ENCODE measurements at regions not wholly inside any gene's neighbourhood (a gene's known extent, or its start where the extent isn't known, plus 50 kb on each side); places are given as distances from the start of the nearest gene placed in this dataset.
"Not testable (repeated sequence)": the region's sequence is repeated elsewhere in the genome, so short reads cannot be mapped to it uniquely, and the experiment has no call there.

DNA sequence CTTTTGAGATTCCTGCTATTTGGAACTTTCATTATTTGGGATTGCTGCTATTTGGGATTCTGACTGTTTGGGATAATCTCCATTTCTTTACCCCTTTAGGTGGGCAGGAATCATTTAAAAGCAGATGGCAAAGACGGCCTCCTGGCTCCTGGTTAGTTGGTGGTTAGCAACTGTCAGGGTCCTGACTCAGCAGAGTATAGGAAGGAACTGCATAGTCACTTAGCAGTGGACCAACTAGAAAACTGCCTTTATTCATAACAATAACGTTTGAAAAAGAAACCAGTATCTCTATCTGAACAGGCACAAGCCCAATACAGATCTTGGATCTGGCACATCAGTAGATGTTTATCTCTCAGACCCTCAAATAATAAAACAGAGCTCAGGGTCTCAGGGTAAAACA, 469.7 kb upstream of the FGF16 start:
- H3K4me3 ChIP-seq (ENCODE audit: low read length): no peak overlapping the region
- no peaks in the 10 kb centered on the region for H3K36me3 ChIP-seq (ENCODE audit: control insufficient read depth, insufficient read depth, low read length)
- H3K9me3 ChIP-seq (replicated peaks; ENCODE audit: control insufficient read depth, low read depth, low read length): no peaks in the 10 kb centered on the region
- no peak for DNase-seq
- H3K27me3 ChIP-seq (ENCODE audit: control insufficient read depth, insufficient read depth, low read length): no peaks in the 10 kb centered on the region
- WGBS (ENCODE audit: insufficient coverage): no CpG with 5 or more reads among the region's 2 CpGs
- no peaks in the 10 kb centered on the region for H3K4me1 ChIP-seq (ENCODE audit: control insufficient read depth, insufficient read depth, low read length)
- H3K27ac ChIP-seq (ENCODE audit: low read length): no peak overlapping the region

- peaks cover 3% of the 10 kb centered on the region for H3K9me3 ChIP-seq (replicated peaks; ENCODE audit: control insufficient read depth, low read depth, low read length)
- H3K36me3 ChIP-seq (ENCODE audit: control insufficient read depth, insufficient read depth, low read length): no peaks in the 10 kb centered on the region
- H3K27me3 ChIP-seq (ENCODE audit: control insufficient read depth, insufficient read depth, low read length): no peaks in the 10 kb centered on the region
- no CpG with 5 or more reads among the region's 4 CpGs for WGBS (ENCODE audit: insufficient coverage)
- DNase-seq: no peak
- H3K4me1 ChIP-seq (ENCODE audit: control insufficient read depth, insufficient read depth, low read length): no peaks in the 10 kb centered on the region
- H3K27ac ChIP-seq (ENCODE audit: low read length): no peak overlapping the region
- H3K4me3 ChIP-seq (ENCODE audit: low read length): no peak overlapping the region
Observed at GRCh38 chrX:76987381-76987780, 459.8 kb upstream of the FGF16 start.

DNA sequence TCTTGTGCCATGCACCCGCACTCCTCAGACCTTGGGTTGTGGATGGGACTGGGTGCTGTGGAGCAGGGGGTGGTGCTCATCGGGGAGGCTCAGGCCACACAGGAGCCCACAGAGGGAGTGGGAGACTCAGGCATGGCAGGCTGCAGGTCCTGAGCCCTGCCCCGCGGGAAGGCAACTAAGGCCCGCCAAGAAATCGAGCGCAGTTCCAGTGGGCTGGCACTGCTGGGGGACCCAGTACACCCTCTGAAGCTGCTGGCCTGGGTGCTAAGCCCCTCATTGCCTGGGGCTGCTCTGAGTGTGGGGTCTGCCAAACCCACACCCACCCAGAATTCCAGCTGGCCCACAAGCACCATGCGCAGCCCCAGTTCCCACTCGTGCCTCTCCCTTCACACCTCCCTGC, 450.5 kb upstream of the FGF16 start:
- Histone ChIP-seq H3K9me3 (replicated peaks; ENCODE audit: control insufficient read depth, low read depth, low read length) (peaks cover 2% of the 10 kb centered on the region), H3K27me3 (ENCODE audit: control insufficient read depth, insufficient read depth, low read length) (no peaks in the 10 kb centered on the region), H3K4me3 (ENCODE audit: low read length) (no peak overlapping the region), H3K4me1 (ENCODE audit: control insufficient read depth, insufficient read depth, low read length) (no peaks in the 10 kb centered on the region), H3K36me3 (ENCODE audit: control insufficient read depth, insufficient read depth, low read length) (no peaks in the 10 kb centered on the region), H3K27ac (ENCODE audit: low read length) (no peak overlapping the region)
- no peak for DNase-seq
- WGBS (ENCODE audit: insufficient coverage): 94% methylated on average over 9 of the region's 9 CpGs

DNA sequence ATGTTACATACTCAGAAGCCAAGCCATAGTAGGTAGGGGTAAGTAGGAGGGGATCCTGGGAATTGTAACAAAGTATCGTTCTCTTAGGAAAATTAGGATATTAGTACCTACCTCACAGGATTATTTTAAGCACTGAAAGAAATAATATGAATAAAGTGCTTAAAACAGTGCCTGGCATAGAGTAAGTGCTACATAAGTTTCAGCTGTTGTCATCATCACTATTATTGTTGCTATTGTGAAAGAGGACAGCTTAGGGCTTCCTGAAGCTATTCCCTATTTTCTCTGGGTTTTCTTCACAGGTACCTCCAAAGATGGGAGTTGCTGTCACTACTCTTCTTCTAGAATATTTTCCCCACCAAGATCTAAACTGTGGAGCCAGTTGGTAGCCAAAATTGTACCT, 443.7 kb upstream of the FGF16 start:
- Histone ChIP-seq H3K9me3 (replicated peaks; ENCODE audit: control insufficient read depth, low read depth, low read length) (peaks cover 2% of the 10 kb centered on the region), H3K4me3 (ENCODE audit: low read length) (no peak overlapping the region), H3K4me1 (ENCODE audit: control insufficient read depth, insufficient read depth, low read length) (no peaks in the 10 kb centered on the region), H3K27ac (ENCODE audit: low read length) (no peak overlapping the region), H3K36me3 (ENCODE audit: control insufficient read depth, insufficient read depth, low read length) (no peaks in the 10 kb centered on the region), H3K27me3 (ENCODE audit: control insufficient read depth, insufficient read depth, low read length) (no peaks in the 10 kb centered on the region)
- WGBS (ENCODE audit: insufficient coverage): no CpG with 5 or more reads among the region's 1 CpG
- no peak for DNase-seq

- Histone ChIP-seq H3K36me3 (ENCODE audit: control insufficient read depth, insufficient read depth, low read length) (no peaks in the 10 kb centered on the region), H3K27me3 (ENCODE audit: control insufficient read depth, insufficient read depth, low read length) (no peaks in the 10 kb centered on the region), H3K4me1 (ENCODE audit: control insufficient read depth, insufficient read depth, low read length) (no peaks in the 10 kb centered on the region), H3K9me3 (replicated peaks; ENCODE audit: control insufficient read depth, low read depth, low read length) (peaks cover 2% of the 10 kb centered on the region), H3K27ac (ENCODE audit: low read length) (no peak overlapping the region), H3K4me3 (ENCODE audit: low read length) (no peak overlapping the region)
- peak; percentile 39 for DNase-seq
- 35% methylated on average over 3 of the region's 3 CpGs for WGBS (ENCODE audit: insufficient coverage)
Observed at GRCh38 chrX:77003956-77004355, 443.2 kb upstream of the FGF16 start.

DNA sequence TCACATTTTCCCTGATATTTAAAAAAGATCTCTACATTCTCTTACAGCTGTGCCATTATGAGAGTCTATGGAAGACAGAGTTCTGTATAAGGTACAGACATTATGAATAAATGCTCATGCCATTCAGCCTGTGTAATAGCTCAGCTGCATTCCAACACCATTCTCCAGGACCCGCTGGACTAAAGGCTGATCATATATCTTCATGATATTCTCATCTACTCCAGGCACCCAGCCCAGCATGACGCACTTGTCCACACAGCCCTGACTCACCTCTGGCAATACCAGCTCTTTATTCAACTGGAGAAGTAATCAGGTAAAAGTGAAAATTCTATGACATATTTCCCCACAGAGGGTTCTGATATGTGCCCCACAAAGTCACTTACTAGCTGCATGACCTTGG, 437.5 kb upstream of the FGF16 start:
- no peaks in the 10 kb centered on the region for H3K9me3 ChIP-seq (replicated peaks; ENCODE audit: control insufficient read depth, low read depth, low read length)
- H3K36me3 ChIP-seq (ENCODE audit: control insufficient read depth, insufficient read depth, low read length): no peaks in the 10 kb centered on the region
- no peaks in the 10 kb centered on the region for H3K4me1 ChIP-seq (ENCODE audit: control insufficient read depth, insufficient read depth, low read length)
- no peaks in the 10 kb centered on the region for H3K27me3 ChIP-seq (ENCODE audit: control insufficient read depth, insufficient read depth, low read length)
- peak; percentile 87 for DNase-seq
- no peak overlapping the region for H3K27ac ChIP-seq (ENCODE audit: low read length)
- WGBS (ENCODE audit: insufficient coverage): 60% methylated on average over 1 of the region's 2 CpGs
- H3K4me3 ChIP-seq (ENCODE audit: low read length): no peak overlapping the region

GRCh38 chrX:77014377-77015372, 432.5 kb upstream of the FGF16 start:
- DNase-seq: peak; percentile 48
- no peaks in the 10 kb centered on the region for H3K27me3 ChIP-seq (ENCODE audit: control insufficient read depth, insufficient read depth, low read length)
- H3K9me3 ChIP-seq (replicated peaks; ENCODE audit: control insufficient read depth, low read depth, low read length): no peaks in the 10 kb centered on the region
- H3K4me1 ChIP-seq (ENCODE audit: control insufficient read depth, insufficient read depth, low read length): no peaks in the 10 kb centered on the region
- no peak overlapping the region for H3K4me3 ChIP-seq (ENCODE audit: low read length)
- no peak overlapping the region for H3K27ac ChIP-seq (ENCODE audit: low read length)
- no peaks in the 10 kb centered on the region for H3K36me3 ChIP-seq (ENCODE audit: control insufficient read depth, insufficient read depth, low read length)
- 20% methylated on average over 6 of the region's 9 CpGs for WGBS (ENCODE audit: insufficient coverage)

DNA sequence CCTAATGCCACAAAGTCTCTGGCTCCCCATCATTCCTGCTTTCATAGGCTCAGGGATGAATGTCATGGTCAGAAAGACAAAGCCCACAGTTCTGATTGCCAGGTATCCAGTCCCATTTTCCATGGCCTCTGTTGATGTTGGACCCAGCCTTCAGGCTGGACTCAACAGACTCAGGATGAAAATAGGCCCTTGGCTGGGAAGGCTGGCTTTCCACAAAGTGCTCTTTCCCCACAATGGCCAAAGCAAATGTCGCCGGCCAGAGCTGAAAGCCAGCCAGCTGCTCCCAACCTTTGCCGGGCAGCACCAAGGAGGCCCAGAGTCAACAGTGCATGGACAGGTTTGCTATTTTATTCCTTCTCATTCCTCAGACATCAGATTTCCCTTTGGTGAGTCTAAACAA, 430.1 kb upstream of the FGF16 start:
- Histone ChIP-seq H3K4me3 (ENCODE audit: low read length) (no peak overlapping the region), H3K9me3 (replicated peaks; ENCODE audit: control insufficient read depth, low read depth, low read length) (no peaks in the 10 kb centered on the region), H3K27ac (ENCODE audit: low read length) (no peak overlapping the region), H3K4me1 (ENCODE audit: control insufficient read depth, insufficient read depth, low read length) (no peaks in the 10 kb centered on the region), H3K36me3 (ENCODE audit: control insufficient read depth, insufficient read depth, low read length) (no peaks in the 10 kb centered on the region), H3K27me3 (ENCODE audit: control insufficient read depth, insufficient read depth, low read length) (no peaks in the 10 kb centered on the region)
- no peak for DNase-seq
- 70% methylated on average over 2 of the region's 3 CpGs for WGBS (ENCODE audit: insufficient coverage)

- peak overlapping the region; percentile 13 for H3K4me3 ChIP-seq (ENCODE audit: low read length)
- H3K27ac ChIP-seq (ENCODE audit: low read length); DNase-seq; H3K4me1 ChIP-seq (ENCODE audit: control insufficient read depth, insufficient read depth, low read length); H3K9me3 ChIP-seq (replicated peaks; ENCODE audit: control insufficient read depth, low read depth, low read length); H3K36me3 ChIP-seq (ENCODE audit: control insufficient read depth, insufficient read depth, low read length); H3K27me3 ChIP-seq (ENCODE audit: control insufficient read depth, insufficient read depth, low read length): not testable (repeated sequence)
- 30% methylated on average over 24 of the region's 29 CpGs for WGBS (ENCODE audit: insufficient coverage)
Observed at GRCh38 chrX:77046180-77046810, 400.9 kb upstream of the FGF16 start.

DNA sequence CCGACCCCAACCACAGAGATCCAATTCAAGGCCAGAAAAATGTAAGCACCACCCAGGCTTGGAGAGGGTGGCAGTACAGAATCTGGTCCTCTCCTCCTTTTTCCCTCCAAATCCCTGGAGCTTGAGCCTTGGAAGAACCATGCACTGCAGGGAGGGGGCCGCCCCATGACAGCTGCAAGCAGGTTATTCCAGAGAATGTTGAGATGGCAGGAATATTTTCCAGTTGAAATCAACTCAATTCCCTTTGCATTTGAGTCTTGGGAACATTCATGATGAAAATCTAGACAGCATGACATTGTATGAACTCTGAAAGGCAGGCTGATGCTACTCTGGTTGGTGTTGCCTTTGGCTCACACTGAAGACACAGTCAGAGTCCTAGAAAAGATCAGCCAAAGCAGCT, 386.6 kb upstream of the FGF16 start:
- Histone ChIP-seq H3K4me1 (ENCODE audit: control insufficient read depth, insufficient read depth, low read length) (peaks cover 13% of the 10 kb centered on the region), H3K27ac (ENCODE audit: low read length) (no peak overlapping the region), H3K4me3 (ENCODE audit: low read length) (no peak overlapping the region), H3K9me3 (replicated peaks; ENCODE audit: control insufficient read depth, low read depth, low read length) (no peaks in the 10 kb centered on the region), H3K36me3 (ENCODE audit: control insufficient read depth, insufficient read depth, low read length) (no peaks in the 10 kb centered on the region), H3K27me3 (ENCODE audit: control insufficient read depth, insufficient read depth, low read length) (peaks cover 3% of the 10 kb centered on the region)
- no CpG with 5 or more reads among the region's 2 CpGs for WGBS (ENCODE audit: insufficient coverage)
- DNase-seq: peak; percentile 80

All from muscle of leg (tissue), 3 donors.